ENCODE measurements at regions not wholly inside any gene's neighbourhood (a gene's known extent, or its start where the extent isn't known, plus 50 kb on each side); places are given as distances from the start of the nearest gene placed in this dataset.

DNA sequence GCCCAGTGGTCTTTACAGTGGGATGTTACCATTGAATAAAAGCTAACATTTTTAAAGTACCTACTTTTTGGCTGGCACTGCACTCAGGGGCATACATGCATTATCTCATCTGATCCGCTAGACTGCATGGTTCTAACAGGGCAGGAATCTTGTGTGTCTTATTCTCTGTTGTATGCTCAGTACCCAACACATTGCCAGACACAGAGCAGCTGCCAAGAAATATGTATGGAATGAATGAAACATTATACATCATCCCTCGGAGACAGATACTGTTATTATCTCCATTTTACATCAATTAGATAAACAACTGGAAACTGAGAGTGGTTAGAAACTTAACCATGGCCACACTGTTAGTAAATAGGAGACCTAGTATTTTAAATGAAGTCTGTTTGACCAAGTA is 74.1 kb upstream of the CDH11 start:
- no peaks in the 10 kb centered on the region for H3K36me3 ChIP-seq (replicated peaks in 1 of 2; ENCODE audit: insufficient read depth in 1 of 2, low read depth in 2 of 2)
- intact Hi-C loops (cut with DNase I): no loop called here
- DNase-seq: no peak
- H3K4me1 ChIP-seq: no peaks in the 10 kb centered on the region
- H3K9me3 ChIP-seq: no peaks in the 10 kb centered on the region
- 15 to 24% methylated on average over 2 of the region's 2 CpGs for WGBS, 2 donors
- ATAC-seq: no peak
- no peaks in the 10 kb centered on the region for H3K27me3 ChIP-seq
- H3K4me3 ChIP-seq: no peak overlapping the region
- TF ChIP-seq POLR2A (IDR thresholded peaks at IDR 0.05): no peak
- TF ChIP-seq, protein P1, sequence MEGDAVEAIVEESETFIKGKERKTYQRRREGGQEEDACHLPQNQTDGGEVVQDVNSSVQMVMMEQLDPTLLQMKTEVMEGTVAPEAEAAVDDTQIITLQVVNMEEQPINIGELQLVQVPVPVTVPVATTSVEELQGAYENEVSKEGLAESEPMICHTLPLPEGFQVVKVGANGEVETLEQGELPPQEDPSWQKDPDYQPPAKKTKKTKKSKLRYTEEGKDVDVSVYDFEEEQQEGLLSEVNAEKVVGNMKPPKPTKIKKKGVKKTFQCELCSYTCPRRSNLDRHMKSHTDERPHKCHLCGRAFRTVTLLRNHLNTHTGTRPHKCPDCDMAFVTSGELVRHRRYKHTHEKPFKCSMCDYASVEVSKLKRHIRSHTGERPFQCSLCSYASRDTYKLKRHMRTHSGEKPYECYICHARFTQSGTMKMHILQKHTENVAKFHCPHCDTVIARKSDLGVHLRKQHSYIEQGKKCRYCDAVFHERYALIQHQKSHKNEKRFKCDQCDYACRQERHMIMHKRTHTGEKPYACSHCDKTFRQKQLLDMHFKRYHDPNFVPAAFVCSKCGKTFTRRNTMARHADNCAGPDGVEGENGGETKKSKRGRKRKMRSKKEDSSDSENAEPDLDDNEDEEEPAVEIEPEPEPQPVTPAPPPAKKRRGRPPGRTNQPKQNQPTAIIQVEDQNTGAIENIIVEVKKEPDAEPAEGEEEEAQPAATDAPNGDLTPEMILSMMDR (IDR thresholded peaks at IDR 0.05): no peak
- no peak overlapping the region for H3K27ac ChIP-seq

GRCh38 chr16:65185241-65185778 is 63.4 kb upstream of the CDH11 start:
- H3K4me1 ChIP-seq: no peaks in the 10 kb centered on the region
- DNase-seq: no peak
- H3K27ac ChIP-seq: no peak overlapping the region
- WGBS, 2 donors: 44 to 59% methylated on average over 3 of the region's 3 CpGs
- ATAC-seq: no peak
- H3K9me3 ChIP-seq: no peaks in the 10 kb centered on the region
- H3K4me3 ChIP-seq: no peak overlapping the region
- no peaks in the 10 kb centered on the region for H3K36me3 ChIP-seq (replicated peaks in 1 of 2; ENCODE audit: insufficient read depth in 1 of 2, low read depth in 2 of 2)
- H3K27me3 ChIP-seq: no peaks in the 10 kb centered on the region
- intact Hi-C loops (cut with DNase I): no loop called here
- no peak for TF ChIP-seq POLR2A (IDR thresholded peaks at IDR 0.05)
- TF ChIP-seq, protein P1 (IDR thresholded peaks at IDR 0.05): no peak

DNA sequence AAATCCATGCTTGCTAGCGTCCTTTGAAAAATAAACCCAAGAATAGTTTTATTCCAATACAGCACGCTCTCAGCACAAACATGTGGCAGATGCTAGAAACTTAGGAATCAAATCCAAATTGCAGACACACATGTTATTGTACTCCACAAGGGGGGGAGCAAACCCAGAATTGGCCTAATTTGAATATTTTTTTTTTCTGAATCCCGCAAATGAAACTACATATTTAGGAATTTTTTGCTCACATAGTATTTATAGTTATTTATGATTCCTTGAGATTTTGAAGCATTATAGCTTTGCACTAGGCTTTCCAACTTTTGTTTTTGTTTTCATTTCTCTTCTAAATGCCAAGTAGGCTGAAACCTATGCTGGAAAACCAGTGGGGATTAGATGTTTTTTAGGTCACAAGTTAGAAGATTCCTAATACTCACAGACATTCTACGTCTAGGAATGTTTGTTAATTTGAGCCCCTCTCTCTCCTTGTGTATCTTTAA is 59.3 kb upstream of the CDH11 start:
- no peak for DNase-seq
- intact Hi-C loops (cut with DNase I): no loop called here
- H3K36me3 ChIP-seq (replicated peaks in 1 of 2; ENCODE audit: insufficient read depth in 1 of 2, low read depth in 2 of 2): no peaks in the 10 kb centered on the region
- H3K4me1 ChIP-seq: no peaks in the 10 kb centered on the region
- H3K27ac ChIP-seq: no peak overlapping the region
- ATAC-seq: no peak
- H3K4me3 ChIP-seq: no peak overlapping the region
- TF ChIP-seq POLR2A (IDR thresholded peaks at IDR 0.05): no peak
- TF ChIP-seq, protein P1 (IDR thresholded peaks at IDR 0.05): no peak
- 60 to 66% methylated on average over 4 of the region's 4 CpGs for WGBS, 2 donors
- no peaks in the 10 kb centered on the region for H3K9me3 ChIP-seq
- H3K27me3 ChIP-seq: no peaks in the 10 kb centered on the region

GRCh38 chr16:65178151-65178550 is 56.3 kb upstream of the CDH11 start:
- ATAC-seq: no peak

More at GRCh38 chr16:65178151-65178550, 56.3 kb upstream of the CDH11 start:
- H3K27ac ChIP-seq: no peak overlapping the region
- TF ChIP-seq POLR2A (IDR thresholded peaks at IDR 0.05): no peak
- TF ChIP-seq, protein P1 (IDR thresholded peaks at IDR 0.05): no peak
- H3K4me3 ChIP-seq: no peak overlapping the region
- no peaks in the 10 kb centered on the region for H3K36me3 ChIP-seq (replicated peaks in 1 of 2; ENCODE audit: insufficient read depth in 1 of 2, low read depth in 2 of 2)
- no peaks in the 10 kb centered on the region for H3K27me3 ChIP-seq
- WGBS, 2 donors: 51 to 65% methylated on average over 4 of the region's 4 CpGs
- H3K4me1 ChIP-seq: no peaks in the 10 kb centered on the region
- H3K9me3 ChIP-seq: no peaks in the 10 kb centered on the region
- intact Hi-C loops (cut with DNase I): no loop called here
- DNase-seq: no peak
